Mesodermal cell (in vitro differentiated cells): ENCODE measurements at regions not wholly inside any gene's neighbourhood (a gene's known extent, or its start where the extent isn't known, plus 50 kb on each side); places are given as distances from the start of the nearest gene placed in this dataset.

Source experiments
- H3K27ac ChIP-seq: 2 replicates; pipeline ENCODE4 v1.7.0; 2013; ENCODE audit warnings: mild to moderate bottlenecking, low read depth, low read length, moderate library complexity; ENCODE audit not compliant: severe bottlenecking
- H3K36me3 ChIP-seq: 2 replicates; pipeline ENCODE4 v1.7.1; 2013; ENCODE audit warnings: mild to moderate bottlenecking, low read length, moderate library complexity; ENCODE audit not compliant: control insufficient read depth, insufficient read depth
- H3K4me1 ChIP-seq: one replicate; pipeline ENCODE4 v1.7.1; 2013; ENCODE audit warnings: mild to moderate bottlenecking, low read length; ENCODE audit not compliant: insufficient read depth, control insufficient read depth, poor library complexity, severe bottlenecking
- H3K4me3 ChIP-seq: 2 replicates; pipeline ENCODE4 v1.7.0; 2013; ENCODE audit warnings: low read length, control low read depth, mild to moderate bottlenecking; ENCODE audit not compliant: insufficient read depth, poor library complexity, severe bottlenecking; ENCODE audit errors: extremely low read depth
- H3K9me3 ChIP-seq: 2 replicates; pipeline ENCODE4 v1.7.1; 2013; ENCODE audit warnings: mild to moderate bottlenecking, low read length, moderate library complexity; ENCODE audit not compliant: control insufficient read depth
- WGBS, 2 experiments: methylation state at CpG; one replicate each; pipeline ENCODE4 v1.1.5; 2013; ENCODE audit warnings: missing lambda C conversion rate in 2 of 2; ENCODE audit not compliant: insufficient coverage in 2 of 2; 5-methylcytosine and 5-hydroxymethylcytosine counted together

GRCh38 chr18:22483407-22483806 is 65.7 kb upstream of the CTAGE1 start:
- 85 to 91% methylated on average over 5 of the region's 5 CpGs for WGBS, 2 experiments
- H3K27ac ChIP-seq = no peak overlapping the region
- no peak overlapping the region for H3K4me3 ChIP-seq
- no peaks in the 10 kb centered on the region for H3K36me3 ChIP-seq
- no peaks in the 10 kb centered on the region for H3K9me3 ChIP-seq
- no peaks in the 10 kb centered on the region for H3K4me1 ChIP-seq

- Histone ChIP-seq H3K4me3 (no peak overlapping the region), H3K27ac (no peak overlapping the region), H3K9me3 (no peaks in the 10 kb centered on the region), H3K36me3 (no peaks in the 10 kb centered on the region), H3K4me1 (no peaks in the 10 kb centered on the region)
- WGBS, 2 experiments = no CpG with 5 or more reads among the region's 2 CpGs
Measured at GRCh38 chr18:22484471-22484870, 66.8 kb upstream of the CTAGE1 start.

GRCh38 chr18:22485808-22486244 is 68.1 kb upstream of the CTAGE1 start:
- H3K27ac ChIP-seq = no peak overlapping the region
- H3K36me3 ChIP-seq = no peaks in the 10 kb centered on the region
- 86 to 90% methylated on average over 5 to 6 of the region's 6 CpGs for WGBS, 2 experiments
- no peaks in the 10 kb centered on the region for H3K9me3 ChIP-seq
- H3K4me3 ChIP-seq = no peak overlapping the region
- no peaks in the 10 kb centered on the region for H3K4me1 ChIP-seq

- H3K4me3 ChIP-seq = no peak overlapping the region
- H3K9me3 ChIP-seq = no peaks in the 10 kb centered on the region
- H3K4me1 ChIP-seq = no peaks in the 10 kb centered on the region
- no peaks in the 10 kb centered on the region for H3K36me3 ChIP-seq
- no peak overlapping the region for H3K27ac ChIP-seq
- WGBS, 2 experiments = no CpG with 5 or more reads among the region's 1 CpG
Measured at GRCh38 chr18:22486667-22487066, 69.0 kb upstream of the CTAGE1 start.

- Histone ChIP-seq H3K4me3 (no peak overlapping the region), H3K36me3 (no peaks in the 10 kb centered on the region), H3K27ac (no peak overlapping the region), H3K9me3 (no peaks in the 10 kb centered on the region), H3K4me1 (peaks cover 4% of the 10 kb centered on the region)
- 95 to 96% methylated on average over 3 to 4 of the region's 5 CpGs for WGBS, 2 experiments
Measured at GRCh38 chr18:22488554-22488953, 70.8 kb upstream of the CTAGE1 start.

GRCh38 chr18:22489704-22490103 is 72.0 kb upstream of the CTAGE1 start:
- Histone ChIP-seq H3K4me3 (no peak overlapping the region), H3K9me3 (no peaks in the 10 kb centered on the region), H3K4me1 (peaks cover 15% of the 10 kb centered on the region), H3K27ac (no peak overlapping the region), H3K36me3 (no peaks in the 10 kb centered on the region)
- WGBS, 2 experiments = no CpG with 5 or more reads among the region's 1 CpG

- H3K4me3 ChIP-seq = no peak overlapping the region
- H3K9me3 ChIP-seq = no peaks in the 10 kb centered on the region
- no peaks in the 10 kb centered on the region for H3K36me3 ChIP-seq
- no peak overlapping the region for H3K27ac ChIP-seq
- 82 to 100% methylated on average over 1 to 3 of the region's 4 CpGs for WGBS, 2 experiments
- H3K4me1 ChIP-seq = peaks cover 19% of the 10 kb centered on the region
Measured at GRCh38 chr18:22490429-22490846, 72.7 kb upstream of the CTAGE1 start.

GRCh38 chr18:22493255-22493654 is 75.5 kb upstream of the CTAGE1 start:
- no peaks in the 10 kb centered on the region for H3K9me3 ChIP-seq
- no peak overlapping the region for H3K4me3 ChIP-seq
- H3K36me3 ChIP-seq = no peaks in the 10 kb centered on the region
- H3K27ac ChIP-seq = peak overlapping the region; percentile 74
- peaks cover 19% of the 10 kb centered on the region for H3K4me1 ChIP-seq

- H3K9me3 ChIP-seq = no peaks in the 10 kb centered on the region
- 60 to 83% methylated on average over 4 of the region's 4 CpGs for WGBS, 2 experiments
- no peaks in the 10 kb centered on the region for H3K36me3 ChIP-seq
- H3K4me3 ChIP-seq = no peak overlapping the region
- H3K4me1 ChIP-seq = peaks cover 19% of the 10 kb centered on the region
- H3K27ac ChIP-seq = peak overlapping the region; percentile 74
Measured at GRCh38 chr18:22493940-22494339, 76.2 kb upstream of the CTAGE1 start.

GRCh38 chr18:22494771-22495170 is 77.1 kb upstream of the CTAGE1 start:
- Histone ChIP-seq H3K27ac (peak overlapping the region; percentile 74), H3K9me3 (no peaks in the 10 kb centered on the region), H3K4me1 (peaks cover 19% of the 10 kb centered on the region), H3K4me3 (no peak overlapping the region), H3K36me3 (no peaks in the 10 kb centered on the region)
- no CpG with 5 or more reads among the region's 2 CpGs for WGBS, 2 experiments

GRCh38 chr18:22499421-22499820 is 81.7 kb upstream of the CTAGE1 start:
- Histone ChIP-seq H3K4me1 (peaks cover 15% of the 10 kb centered on the region), H3K36me3 (no peaks in the 10 kb centered on the region), H3K4me3 (no peak overlapping the region), H3K9me3 (no peaks in the 10 kb centered on the region), H3K27ac (no peak overlapping the region)

GRCh38 chr18:22503803-22504202 is 86.1 kb upstream of the CTAGE1 start:
- H3K4me3 ChIP-seq = no peak overlapping the region
- peak overlapping the region; percentile 66 for H3K27ac ChIP-seq
- no peaks in the 10 kb centered on the region for H3K9me3 ChIP-seq
- H3K36me3 ChIP-seq = no peaks in the 10 kb centered on the region
- 97% methylated on average over 3 of the region's 3 CpGs; no CpG with 5 or more reads in 1 of the 2 experiments for WGBS, 2 experiments
- peaks cover 15% of the 10 kb centered on the region for H3K4me1 ChIP-seq
